IMR-90 (cell line): ENCODE measurements at regions not wholly inside any gene's neighbourhood (a gene's known extent, or its start where the extent isn't known, plus 50 kb on each side); places are given as distances from the start of the nearest gene placed in this dataset.

Source experiments
- BHLHE40 ChIP-seq: fragments of 150-350 bp; IDR thresholded peaks from 2 replicates; pipeline ENCODE4 v1.6.1; 2016; ENCODE audit warnings: mild to moderate bottlenecking, low read depth, low read length
- FOS ChIP-seq: fragments of 150-350 bp; IDR thresholded peaks from 2 replicates; pipeline ENCODE4 v1.6.1; 2016; ENCODE audit warnings: low read depth, low read length
- MXI1 ChIP-seq: IDR thresholded peaks from 2 replicates; pipeline ENCODE4 v1.6.1; 2012; ENCODE audit warnings: low read depth, mild to moderate bottlenecking, low read length, moderate library complexity, borderline replicate concordance
- POLR2A ChIP-seq: IDR thresholded peaks from 2 replicates; pipeline ENCODE4 v1.6.1; 2012; ENCODE audit warnings: mild to moderate bottlenecking, low read depth, low read length
- RAD21 ChIP-seq: IDR thresholded peaks from 2 replicates; pipeline ENCODE4 v1.6.1; 2012; ENCODE audit warnings: low read length, improper control_type of control experiment
- RCOR1 ChIP-seq: IDR thresholded peaks from 2 replicates; pipeline ENCODE4 v1.6.1; 2012; ENCODE audit warnings: mild to moderate bottlenecking, low read length, improper control_type of control experiment; ENCODE audit not compliant: insufficient replicate concordance
- SMC3 ChIP-seq: fragments of 150-350 bp; IDR thresholded peaks from 2 replicates; pipeline ENCODE4 v1.6.1; 2016; ENCODE audit warnings: low read depth, mild to moderate bottlenecking, antibody characterized with exemption, low read length, moderate library complexity
- USF2 ChIP-seq: fragments of 150-350 bp; IDR thresholded peaks from 2 replicates; pipeline ENCODE4 v1.6.1; 2017; ENCODE audit warnings: mild to moderate bottlenecking, antibody characterized with exemption, low read length, low read depth
- TF ChIP-seq, protein P1 (sequence below): conservative IDR thresholded peaks from 2 replicates; pipeline ENCODE4 v1.5.1; 2012; ENCODE audit warnings: mild to moderate bottlenecking, low read depth, low read length, improper control_type of control experiment
- TF ChIP-seq, protein P2 (sequence below): fragments of 150-350 bp; IDR thresholded peaks from 2 replicates; pipeline ENCODE4 v1.6.1; 2016; ENCODE audit warnings: low read depth, mild to moderate bottlenecking, low read length, moderate library complexity, borderline replicate concordance

- TF ChIP-seq BHLHE40 (no peak), RAD21 (no peak), SMC3 (no peak), RCOR1 (no peak), FOS (no peak), POLR2A (no peak), MXI1 (no peak), USF2 (no peak)
- TF ChIP-seq, protein P1, sequence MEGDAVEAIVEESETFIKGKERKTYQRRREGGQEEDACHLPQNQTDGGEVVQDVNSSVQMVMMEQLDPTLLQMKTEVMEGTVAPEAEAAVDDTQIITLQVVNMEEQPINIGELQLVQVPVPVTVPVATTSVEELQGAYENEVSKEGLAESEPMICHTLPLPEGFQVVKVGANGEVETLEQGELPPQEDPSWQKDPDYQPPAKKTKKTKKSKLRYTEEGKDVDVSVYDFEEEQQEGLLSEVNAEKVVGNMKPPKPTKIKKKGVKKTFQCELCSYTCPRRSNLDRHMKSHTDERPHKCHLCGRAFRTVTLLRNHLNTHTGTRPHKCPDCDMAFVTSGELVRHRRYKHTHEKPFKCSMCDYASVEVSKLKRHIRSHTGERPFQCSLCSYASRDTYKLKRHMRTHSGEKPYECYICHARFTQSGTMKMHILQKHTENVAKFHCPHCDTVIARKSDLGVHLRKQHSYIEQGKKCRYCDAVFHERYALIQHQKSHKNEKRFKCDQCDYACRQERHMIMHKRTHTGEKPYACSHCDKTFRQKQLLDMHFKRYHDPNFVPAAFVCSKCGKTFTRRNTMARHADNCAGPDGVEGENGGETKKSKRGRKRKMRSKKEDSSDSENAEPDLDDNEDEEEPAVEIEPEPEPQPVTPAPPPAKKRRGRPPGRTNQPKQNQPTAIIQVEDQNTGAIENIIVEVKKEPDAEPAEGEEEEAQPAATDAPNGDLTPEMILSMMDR = no peak
- TF ChIP-seq, protein P2, sequence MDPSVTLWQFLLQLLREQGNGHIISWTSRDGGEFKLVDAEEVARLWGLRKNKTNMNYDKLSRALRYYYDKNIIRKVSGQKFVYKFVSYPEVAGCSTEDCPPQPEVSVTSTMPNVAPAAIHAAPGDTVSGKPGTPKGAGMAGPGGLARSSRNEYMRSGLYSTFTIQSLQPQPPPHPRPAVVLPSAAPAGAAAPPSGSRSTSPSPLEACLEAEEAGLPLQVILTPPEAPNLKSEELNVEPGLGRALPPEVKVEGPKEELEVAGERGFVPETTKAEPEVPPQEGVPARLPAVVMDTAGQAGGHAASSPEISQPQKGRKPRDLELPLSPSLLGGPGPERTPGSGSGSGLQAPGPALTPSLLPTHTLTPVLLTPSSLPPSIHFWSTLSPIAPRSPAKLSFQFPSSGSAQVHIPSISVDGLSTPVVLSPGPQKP = no peak
Observed at GRCh38 chr14:49508124-49508523, 78.1 kb downstream of the RPS29 start.
